A549 (cell line): ENCODE measurements at regions not wholly inside any gene's neighbourhood (a gene's known extent, or its start where the extent isn't known, plus 50 kb on each side); places are given as distances from the start of the nearest gene placed in this dataset.

ENCODE experiments used
- ATAC-seq, 2 experiments: fragments of 200-7000 bp in 1 of 2; fragments of >200 bp in 1 of 2; cut with Nextera tagmentation in 1 of 2; cut with Tn5 transposase in 1 of 2; 3 replicates each; pipeline versions ENCODE4 v1.8.0 to v1.9.1; 2018 to 2020; ENCODE audit warnings: mild to moderate bottlenecking in 1 of 2, moderate library complexity in 1 of 2
- CTCF ChIA-PET: fragments of 300-600 bp; sonication (Branson Sonifier 250); formaldehyde crosslinking; extraction: SDS; loops from one replicate; lab custom pipeline; 2021; ENCODE audit warnings: antibody characterized with exemption, inconsistent platforms; lab: Yijun Ruan, JAX
- POLR2A ChIA-PET: fragments of 350-600 bp; formaldehyde crosslinking; extraction: SDS; loops from one replicate; lab custom pipeline; 2021; ENCODE audit warnings: antibody characterized with exemption, inconsistent platforms; lab: Yijun Ruan, JAX
- DNase-seq, 2 experiments: peaks; one replicate each; pipeline versions ENCODE4 v3.0.0 to v3.0.0-alpha.2; 2011 to 2016; ENCODE audit warnings: low read depth in 1 of 2, low spot score in 1 of 2
- FAIRE-seq: peaks from 2 replicates; lab custom pipeline; 2011; peaks lifted over from hg19 to GRCh38; lab: Jason Lieb, UNC
- H3K27ac ChIP-seq, 2 experiments: fragments of >200 bp; sonication (Bioruptor Twin); formaldehyde crosslinking; 3 replicates each; pipeline ENCODE4 v1.5.1; 2016 to 2017
- H3K4me1 ChIP-seq: fragments of >200 bp; sonication (Bioruptor Twin); formaldehyde crosslinking; 3 replicates; pipeline ENCODE4 v1.6.1; 2016
- H3K4me2 ChIP-seq: fragments of >200 bp; sonication (Bioruptor Twin); formaldehyde crosslinking; 3 replicates; pipeline ENCODE4 v1.6.1; 2016
- H3K4me3 ChIP-seq: fragments of >200 bp; sonication (Bioruptor Twin); formaldehyde crosslinking; 3 replicates; pipeline ENCODE4 v1.5.1; 2016
- H3K9me3 ChIP-seq: fragments of >200 bp; sonication (Bioruptor Twin); formaldehyde crosslinking; 3 replicates; pipeline ENCODE4 v1.6.1; 2016
- CBX8 ChIP-seq: fragments of 200-600 bp; sonication (generic); IDR thresholded peaks from 2 replicates; pipeline ENCODE4 v1.6.1; 2016
- E2F6 ChIP-seq: IDR thresholded peaks from 2 replicates; pipeline ENCODE4 v1.6.1; 2012; ENCODE audit warnings: low read depth, borderline replicate concordance
- EHF ChIP-seq: fragments of 250-450 bp; sonication (Bioruptor Pico); IDR thresholded peaks from 2 replicates; pipeline ENCODE4 v1.5.0; 2020; ENCODE audit warnings: mild to moderate bottlenecking
- FOSL2 ChIP-seq, 2 experiments: fragments of 450-650 bp in 1 of 2; fragments of >200 bp in 1 of 2; sonication (Bioruptor Twin) in 1 of 2; formaldehyde crosslinking; IDR thresholded peaks; 2 replicates each; pipeline versions ENCODE4 v1.5.0 to v1.6.1; 2016 to 2020; ENCODE audit warnings: mild to moderate bottlenecking in 1 of 2, moderate library complexity in 1 of 2
- GATA3 ChIP-seq: IDR thresholded peaks from 2 replicates; pipeline ENCODE4 v1.6.1; 2012; ENCODE audit warnings: borderline replicate concordance
- HDAC2 ChIP-seq: fragments of 200-600 bp; sonication (generic); IDR thresholded peaks from 2 replicates; pipeline ENCODE4 v1.6.1; 2016
- HES2 ChIP-seq: fragments of >200 bp; sonication (Bioruptor Twin); formaldehyde crosslinking; IDR thresholded peaks from 2 replicates; pipeline ENCODE4 v1.6.1; 2016
- HMGXB4 ChIP-seq: fragments of 250-450 bp; sonication (Bioruptor Pico); IDR thresholded peaks from 2 replicates; pipeline ENCODE4 v1.5.0; 2021; ENCODE audit warnings: mild to moderate bottlenecking, moderate library complexity, borderline replicate concordance
- HOXB5 ChIP-seq: fragments of 250-450 bp; sonication (Bioruptor Pico); IDR thresholded peaks from 2 replicates; pipeline ENCODE4 v1.5.0; 2020; ENCODE audit warnings: mild to moderate bottlenecking, moderate library complexity
- JUNB ChIP-seq: fragments of >200 bp; sonication (Bioruptor Twin); formaldehyde crosslinking; IDR thresholded peaks from 2 replicates; pipeline ENCODE4 v1.6.1; 2016
- KDM5A ChIP-seq: fragments of 200-600 bp; sonication (generic); IDR thresholded peaks from 2 replicates; pipeline ENCODE4 v1.6.1; 2016; ENCODE audit warnings: antibody characterized with exemption, mild to moderate bottlenecking
- MAZ ChIP-seq: fragments of 150-350 bp; IDR thresholded peaks from 2 replicates; pipeline ENCODE4 v1.6.1; 2014; ENCODE audit warnings: antibody characterized with exemption, low read depth, low read length, borderline replicate concordance
- NFE2L2 ChIP-seq: fragments of 150-350 bp; conservative IDR thresholded peaks from 2 replicates; pipeline ENCODE4 v1.6.1; 2014; ENCODE audit warnings: low read length
- PHF8 ChIP-seq: fragments of 200-600 bp; sonication (generic); IDR thresholded peaks from 2 replicates; pipeline ENCODE4 v1.6.1; 2016; ENCODE audit warnings: low read depth, mild to moderate bottlenecking, antibody characterized with exemption, moderate library complexity, borderline replicate concordance
- POLR2A ChIP-seq: IDR thresholded peaks from 2 replicates; pipeline ENCODE4 v1.6.1; 2012; ENCODE audit warnings: mild to moderate bottlenecking, low read length
- REST ChIP-seq: fragments of 200-600 bp; sonication (generic); IDR thresholded peaks from 2 replicates; pipeline ENCODE4 v1.6.1; 2016; ENCODE audit warnings: antibody characterized with exemption, mild to moderate bottlenecking, moderate library complexity
- RFX5 ChIP-seq: fragments of 450-650 bp; IDR thresholded peaks from 2 replicates; pipeline ENCODE4 v1.7.1; 2014; ENCODE audit warnings: antibody characterized with exemption, mild to moderate bottlenecking, moderate library complexity
- SMC3 ChIP-seq: fragments of >200 bp; sonication (Bioruptor Twin); formaldehyde crosslinking; IDR thresholded peaks from 3 replicates; pipeline ENCODE4 v1.6.1; 2018; ENCODE audit warnings: inconsistent platforms
- TFCP2L1 ChIP-seq: fragments of 250-450 bp; sonication (Bioruptor Pico); IDR thresholded peaks from 2 replicates; pipeline ENCODE4 v1.5.0; 2021; ENCODE audit warnings: mild to moderate bottlenecking
- USF2 ChIP-seq: fragments of 450-650 bp; IDR thresholded peaks from 2 replicates; pipeline ENCODE4 v1.6.1; 2014; ENCODE audit warnings: antibody characterized with exemption
- ZC3H11A ChIP-seq: fragments of 450-650 bp; IDR thresholded peaks from 2 replicates; pipeline ENCODE4 v1.6.1; 2014; ENCODE audit warnings: antibody characterized with exemption, mild to moderate bottlenecking
- ZFP36 ChIP-seq: fragments of 450-650 bp; IDR thresholded peaks from 2 replicates; pipeline ENCODE4 v1.6.1; 2014; ENCODE audit warnings: borderline replicate concordance; ENCODE audit not compliant: partially characterized antibody
- ZSCAN20 ChIP-seq: fragments of 250-450 bp; sonication (Bioruptor Pico); IDR thresholded peaks from 2 replicates; pipeline ENCODE4 v1.8.0; 2022; ENCODE audit warnings: mild to moderate bottlenecking, moderate library complexity
- WGBS: methylation state at CpG from one replicate; pipeline ENCODE4 v1.1.6; 2017; ENCODE audit errors: missing lambda C conversion rate; 5-methylcytosine and 5-hydroxymethylcytosine counted together

- ChIA-PET CTCF (no interaction called here), POLR2A (no interaction called here)
- peaks cover 4% of the 10 kb centered on the region; the same call in 1 of the 3 replicates for H3K4me1 ChIP-seq
- H3K9me3 ChIP-seq: no peaks in the 10 kb centered on the region
- no peak overlapping the region for H3K4me2 ChIP-seq
- WGBS: 18% methylated on average over 3 of the region's 3 CpGs
- H3K4me3 ChIP-seq: no peak overlapping the region
- no peak overlapping the region for H3K27ac ChIP-seq
- ATAC-seq (no peak), FAIRE-seq (no peak), DNase-seq (no peak)
- TF ChIP-seq MAZ (no peak), RFX5 (no peak), ZC3H11A (no peak), NFE2L2 (no peak)
These were observed 122.0 kb downstream of the PTCSC3 start for GRCh38 chr14:36054353-36055051.

- ATAC-seq (no peak), DNase-seq (no peak), FAIRE-seq (no peak)
- CTCF ChIA-PET: interaction anchor here (2.7 kb wide), 1 partner anchor 17 kb away, joined by 9 read pairs; no protein-coding TSS in a partner anchor
- 77% methylated on average over 3 of the region's 3 CpGs for WGBS
- POLR2A ChIA-PET: no interaction called here
- Histone ChIP-seq H3K9me3 (no peaks in the 10 kb centered on the region), H3K4me2 (no peak overlapping the region), H3K4me3 (no peak overlapping the region), H3K4me1 (peaks cover 1% of the 10 kb centered on the region; the same call in 1 of the 3 replicates), H3K27ac (no peak overlapping the region)
- no peak for TF ChIP-seq USF2
- TF ChIP-seq HOXB5 (CRISPR knock-in tag): no peak
- TF ChIP-seq HMGXB4 (CRISPR knock-in tag): no peak
- TF ChIP-seq ZFP36: no peak
- TF ChIP-seq SMC3: no peak
- no peak for TF ChIP-seq POLR2A
These were observed 123.8 kb downstream of the PTCSC3 start for GRCh38 chr14:36052681-36053080.

- POLR2A ChIA-PET: no interaction called here
- no peak for TF ChIP-seq KDM5A
- TF ChIP-seq HMGXB4 (CRISPR knock-in tag): no peak
- no peak for TF ChIP-seq HDAC2
- no peak for TF ChIP-seq REST
- TF ChIP-seq E2F6: no peak
- TF ChIP-seq PHF8: no peak
- no peak for TF ChIP-seq CBX8
- TF ChIP-seq RFX5: no peak
- no peak for TF ChIP-seq EHF (CRISPR knock-in tag)
- TF ChIP-seq HES2: no peak
- no peak for TF ChIP-seq TFCP2L1 (CRISPR knock-in tag)
- no peak for TF ChIP-seq GATA3
- TF ChIP-seq FOSL2 (IDR thresholded peaks at IDR 0.05): no peak
- no peak for TF ChIP-seq FOSL2 (CRISPR knock-in tag; IDR thresholded peaks at IDR 0.05)
- TF ChIP-seq JUNB: no peak
- TF ChIP-seq ZSCAN20 (CRISPR knock-in tag): no peak
- H3K4me3 ChIP-seq: no peak overlapping the region
- WGBS: 23% methylated on average over 1 of the region's 1 CpG
- FAIRE-seq (no peak), ATAC-seq (no peak), DNase-seq (no peak)
- CTCF ChIA-PET: interaction anchor here (2.7 kb wide), 1 partner anchor 18 kb away, joined by 9 read pairs; no protein-coding TSS in a partner anchor
- H3K4me1 ChIP-seq: no peaks in the 10 kb centered on the region
- H3K9me3 ChIP-seq: no peaks in the 10 kb centered on the region
- H3K4me2 ChIP-seq: no peak overlapping the region
- H3K27ac ChIP-seq: no peak overlapping the region
These were observed 124.5 kb downstream of the PTCSC3 start for GRCh38 chr14:36052063-36052462.
